ENCODE measurements at regions not wholly inside any gene's neighbourhood (a gene's known extent, or its start where the extent isn't known, plus 50 kb on each side); places are given as distances from the start of the nearest gene placed in this dataset.

GRCh38 chr2:54377451-54377850 is 78.7 kb upstream of the SPTBN1 start:
- Histone ChIP-seq H3K9me3 (ENCODE audit: control insufficient read depth in 5 of 5, low read length in 5 of 5) (no peaks in the 10 kb centered on the region), H3K4me3 (ENCODE audit: low read depth in 1 of 5, low read length in 5 of 5) (no peak overlapping the region), H3K9ac (ENCODE audit: low read length in 5 of 5) (no peak overlapping the region), H3K4me1 (ENCODE audit: control insufficient read depth in 5 of 5, insufficient read depth in 5 of 5, low read length in 5 of 5) (peaks cover 6 to 14% (median 10%) of the 10 kb centered on the region in 5 donors), H3K27me3 (ENCODE audit: control insufficient read depth in 5 of 5, insufficient read depth in 4 of 5, low read length in 5 of 5) (no peaks in the 10 kb centered on the region), H3K27ac (ENCODE audit: low read depth, low read length) (no peak overlapping the region), H3K36me3 (ENCODE audit: control insufficient read depth in 5 of 5, insufficient read depth in 5 of 5, low read length in 5 of 5) (no peaks in the 10 kb centered on the region)

- Histone ChIP-seq H3K36me3 (ENCODE audit: control insufficient read depth in 5 of 5, insufficient read depth in 5 of 5, low read length in 5 of 5) (no peaks in the 10 kb centered on the region), H3K27ac (ENCODE audit: low read depth, low read length) (no peak overlapping the region), H3K4me3 (ENCODE audit: low read depth in 1 of 5, low read length in 5 of 5) (no peak overlapping the region), H3K9me3 (ENCODE audit: control insufficient read depth in 5 of 5, low read length in 5 of 5) (no peaks in the 10 kb centered on the region), H3K4me1 (ENCODE audit: control insufficient read depth in 5 of 5, insufficient read depth in 5 of 5, low read length in 5 of 5) (peaks cover 4 to 8% (median 4%) of the 10 kb centered on the region in 5 donors), H3K9ac (ENCODE audit: low read length in 5 of 5) (no peak overlapping the region), H3K27me3 (ENCODE audit: control insufficient read depth in 5 of 5, insufficient read depth in 4 of 5, low read length in 5 of 5) (no peaks in the 10 kb centered on the region)
Observed at GRCh38 chr2:54377901-54378493, 78.1 kb upstream of the SPTBN1 start.

GRCh38 chr2:54380670-54381069 is 75.5 kb upstream of the SPTBN1 start:
- Histone ChIP-seq H3K4me3 (ENCODE audit: low read depth in 1 of 5, low read length in 5 of 5) (no peak overlapping the region), H3K9ac (ENCODE audit: low read length in 5 of 5) (no peak overlapping the region), H3K27me3 (ENCODE audit: control insufficient read depth in 5 of 5, insufficient read depth in 4 of 5, low read length in 5 of 5) (no peaks in the 10 kb centered on the region), H3K4me1 (ENCODE audit: control insufficient read depth in 5 of 5, insufficient read depth in 5 of 5, low read length in 5 of 5) (peaks cover 3 to 12% (median 4%) of the 10 kb centered on the region in 5 donors), H3K27ac (ENCODE audit: low read depth, low read length) (no peak overlapping the region), H3K9me3 (ENCODE audit: control insufficient read depth in 5 of 5, low read length in 5 of 5) (no peaks in the 10 kb centered on the region), H3K36me3 (ENCODE audit: control insufficient read depth in 5 of 5, insufficient read depth in 5 of 5, low read length in 5 of 5) (no peaks in the 10 kb centered on the region)

GRCh38 chr2:54381293-54381692 is 74.8 kb upstream of the SPTBN1 start:
- H3K9me3 ChIP-seq (ENCODE audit: control insufficient read depth in 5 of 5, low read length in 5 of 5) = no peaks in the 10 kb centered on the region
- H3K27ac ChIP-seq (ENCODE audit: low read depth, low read length) = no peak overlapping the region
- H3K4me1 ChIP-seq (ENCODE audit: control insufficient read depth in 5 of 5, insufficient read depth in 5 of 5, low read length in 5 of 5) = peaks cover 4 to 15% (median 7%) of the 10 kb centered on the region in 5 donors
- no peaks in the 10 kb centered on the region for H3K36me3 ChIP-seq (ENCODE audit: control insufficient read depth in 5 of 5, insufficient read depth in 5 of 5, low read length in 5 of 5)
- no peak overlapping the region for H3K4me3 ChIP-seq (ENCODE audit: low read depth in 1 of 5, low read length in 5 of 5)
- no peaks in the 10 kb centered on the region for H3K27me3 ChIP-seq (ENCODE audit: control insufficient read depth in 5 of 5, insufficient read depth in 4 of 5, low read length in 5 of 5)
- no peak overlapping the region for H3K9ac ChIP-seq (ENCODE audit: low read length in 5 of 5)

GRCh38 chr2:54382601-54383000 is 73.5 kb upstream of the SPTBN1 start:
- Histone ChIP-seq H3K9me3 (ENCODE audit: control insufficient read depth in 5 of 5, low read length in 5 of 5) (no peaks in the 10 kb centered on the region), H3K4me3 (ENCODE audit: low read depth in 1 of 5, low read length in 5 of 5) (no peak overlapping the region), H3K9ac (ENCODE audit: low read length in 5 of 5) (no peak overlapping the region), H3K4me1 (ENCODE audit: control insufficient read depth in 5 of 5, insufficient read depth in 5 of 5, low read length in 5 of 5) (peaks cover 10 to 26% (median 19%) of the 10 kb centered on the region in 5 donors), H3K27me3 (ENCODE audit: control insufficient read depth in 5 of 5, insufficient read depth in 4 of 5, low read length in 5 of 5) (no peaks in the 10 kb centered on the region), H3K27ac (ENCODE audit: low read depth, low read length) (no peak overlapping the region), H3K36me3 (ENCODE audit: control insufficient read depth in 5 of 5, insufficient read depth in 5 of 5, low read length in 5 of 5) (no peaks in the 10 kb centered on the region)

- H3K4me1 ChIP-seq (ENCODE audit: control insufficient read depth in 5 of 5, insufficient read depth in 5 of 5, low read length in 5 of 5) = peaks cover 14 to 35% (median 25%) of the 10 kb centered on the region in 5 donors
- H3K36me3 ChIP-seq (ENCODE audit: control insufficient read depth in 5 of 5, insufficient read depth in 5 of 5, low read length in 5 of 5) = no peaks in the 10 kb centered on the region
- H3K4me3 ChIP-seq (ENCODE audit: low read depth in 1 of 5, low read length in 5 of 5) = no peak overlapping the region
- H3K27ac ChIP-seq (ENCODE audit: low read depth, low read length) = no peak overlapping the region
- H3K27me3 ChIP-seq (ENCODE audit: control insufficient read depth in 5 of 5, insufficient read depth in 4 of 5, low read length in 5 of 5) = no peaks in the 10 kb centered on the region
- no peaks in the 10 kb centered on the region for H3K9me3 ChIP-seq (ENCODE audit: control insufficient read depth in 5 of 5, low read length in 5 of 5)
- H3K9ac ChIP-seq (ENCODE audit: low read length in 5 of 5) = no peak overlapping the region
Observed at GRCh38 chr2:54384301-54385203, 71.6 kb upstream of the SPTBN1 start.

GRCh38 chr2:54385271-54385670 is 70.9 kb upstream of the SPTBN1 start:
- no peaks in the 10 kb centered on the region for H3K27me3 ChIP-seq (ENCODE audit: control insufficient read depth in 5 of 5, insufficient read depth in 4 of 5, low read length in 5 of 5)
- no peak overlapping the region for H3K4me3 ChIP-seq (ENCODE audit: low read depth in 1 of 5, low read length in 5 of 5)
- no peak overlapping the region for H3K27ac ChIP-seq (ENCODE audit: low read depth, low read length)
- H3K36me3 ChIP-seq (ENCODE audit: control insufficient read depth in 5 of 5, insufficient read depth in 5 of 5, low read length in 5 of 5) = no peaks in the 10 kb centered on the region
- no peak overlapping the region for H3K9ac ChIP-seq (ENCODE audit: low read length in 5 of 5)
- H3K4me1 ChIP-seq (ENCODE audit: control insufficient read depth in 5 of 5, insufficient read depth in 5 of 5, low read length in 5 of 5) = peaks cover 14 to 38% (median 25%) of the 10 kb centered on the region in 5 donors
- no peaks in the 10 kb centered on the region for H3K9me3 ChIP-seq (ENCODE audit: control insufficient read depth in 5 of 5, low read length in 5 of 5)

- Histone ChIP-seq H3K9me3 (ENCODE audit: control insufficient read depth in 5 of 5, low read length in 5 of 5) (no peaks in the 10 kb centered on the region), H3K27ac (ENCODE audit: low read depth, low read length) (peak overlapping the region; percentile 80), H3K27me3 (ENCODE audit: control insufficient read depth in 5 of 5, insufficient read depth in 4 of 5, low read length in 5 of 5) (no peaks in the 10 kb centered on the region), H3K9ac (ENCODE audit: low read length in 5 of 5) (peak overlapping the region in 2 of 5 donors; percentile 39 to 49), H3K36me3 (ENCODE audit: control insufficient read depth in 5 of 5, insufficient read depth in 5 of 5, low read length in 5 of 5) (no peaks in the 10 kb centered on the region), H3K4me3 (ENCODE audit: low read depth in 1 of 5, low read length in 5 of 5) (no peak overlapping the region), H3K4me1 (ENCODE audit: control insufficient read depth in 5 of 5, insufficient read depth in 5 of 5, low read length in 5 of 5) (peaks cover 11 to 50% (median 33%) of the 10 kb centered on the region in 5 donors)
Observed at GRCh38 chr2:54386585-54386984, 69.5 kb upstream of the SPTBN1 start.

- Histone ChIP-seq H3K4me3 (ENCODE audit: low read depth in 1 of 5, low read length in 5 of 5) (peak overlapping the region in 1 of 5 donors; percentile 8), H3K27ac (ENCODE audit: low read depth, low read length) (peak overlapping the region; percentile 80), H3K9me3 (ENCODE audit: control insufficient read depth in 5 of 5, low read length in 5 of 5) (no peaks in the 10 kb centered on the region), H3K4me1 (ENCODE audit: control insufficient read depth in 5 of 5, insufficient read depth in 5 of 5, low read length in 5 of 5) (peaks cover 11 to 52% (median 35%) of the 10 kb centered on the region in 5 donors), H3K9ac (ENCODE audit: low read length in 5 of 5) (peak overlapping the region in 1 of 5 donors; percentile 39), H3K27me3 (ENCODE audit: control insufficient read depth in 5 of 5, insufficient read depth in 4 of 5, low read length in 5 of 5) (no peaks in the 10 kb centered on the region), H3K36me3 (ENCODE audit: control insufficient read depth in 5 of 5, insufficient read depth in 5 of 5, low read length in 5 of 5) (no peaks in the 10 kb centered on the region)
Observed at GRCh38 chr2:54387059-54387991, 68.8 kb upstream of the SPTBN1 start.

Data from subcutaneous abdominal adipose tissue (tissue), 5 donors.